ENCODE measurements at regions not wholly inside any gene's neighbourhood (a gene's known extent, or its start where the extent isn't known, plus 50 kb on each side); places are given as distances from the start of the nearest gene placed in this dataset.

- TF ChIP-seq ZFX (IDR thresholded peaks at IDR 0.05; ENCODE audit: borderline replicate concordance) (no peak), CTCF (IDR thresholded peaks at IDR 0.05) (no peak)
- no peak overlapping the region for H3K27ac ChIP-seq
These were observed 794.1 kb downstream of the BRD1 start for GRCh38 chr22:49033616-49034015.

- TF ChIP-seq ZFX (IDR thresholded peaks at IDR 0.05; ENCODE audit: borderline replicate concordance) (no peak), CTCF (IDR thresholded peaks at IDR 0.05) (no peak)
- no peak overlapping the region for H3K27ac ChIP-seq
These were observed 794.9 kb downstream of the BRD1 start for GRCh38 chr22:49032821-49033220.

- TF ChIP-seq ZFX (IDR thresholded peaks at IDR 0.05; ENCODE audit: borderline replicate concordance), result no peak
- TF ChIP-seq CTCF (IDR thresholded peaks at IDR 0.05), result no peak
- no peak overlapping the region for H3K27ac ChIP-seq
These were observed 795.8 kb downstream of the BRD1 start for GRCh38 chr22:49031746-49032330.

GRCh38 chr22:49028111-49028510 is 799.6 kb downstream of the BRD1 start:
- H3K27ac ChIP-seq, result no peak overlapping the region
- TF ChIP-seq ZFX (IDR thresholded peaks at IDR 0.05; ENCODE audit: borderline replicate concordance) (no peak), CTCF (IDR thresholded peaks at IDR 0.05) (no peak)

GRCh38 chr22:49027368-49027670 is 800.4 kb downstream of the BRD1 start:
- TF ChIP-seq CTCF (IDR thresholded peaks at IDR 0.05) (no peak), ZFX (IDR thresholded peaks at IDR 0.05; ENCODE audit: borderline replicate concordance) (no peak)
- no peak overlapping the region for H3K27ac ChIP-seq

- H3K27ac ChIP-seq, result no peak overlapping the region
- TF ChIP-seq CTCF (IDR thresholded peaks at IDR 0.05) (no peak), ZFX (IDR thresholded peaks at IDR 0.05; ENCODE audit: borderline replicate concordance) (no peak)
These were observed 800.9 kb downstream of the BRD1 start for GRCh38 chr22:49026494-49027367.

- TF ChIP-seq ZFX (IDR thresholded peaks at IDR 0.05; ENCODE audit: borderline replicate concordance) (no peak), CTCF (IDR thresholded peaks at IDR 0.05) (no peak)
- H3K27ac ChIP-seq, result no peak overlapping the region
These were observed 801.7 kb downstream of the BRD1 start for GRCh38 chr22:49025791-49026493.
